UCSD-AML1 (cell line): ENCODE measurements at regions not wholly inside any gene's neighbourhood (a gene's known extent, or its start where the extent isn't known, plus 50 kb on each side); places are given as distances from the start of the nearest gene placed in this dataset.

ENCODE experiments used
- DNase-seq: peaks from one replicate; lab custom pipeline; 2025; ENCODE audit not compliant: unreplicated experiment; lab: John Stamatoyannopoulos, UW

DNA sequence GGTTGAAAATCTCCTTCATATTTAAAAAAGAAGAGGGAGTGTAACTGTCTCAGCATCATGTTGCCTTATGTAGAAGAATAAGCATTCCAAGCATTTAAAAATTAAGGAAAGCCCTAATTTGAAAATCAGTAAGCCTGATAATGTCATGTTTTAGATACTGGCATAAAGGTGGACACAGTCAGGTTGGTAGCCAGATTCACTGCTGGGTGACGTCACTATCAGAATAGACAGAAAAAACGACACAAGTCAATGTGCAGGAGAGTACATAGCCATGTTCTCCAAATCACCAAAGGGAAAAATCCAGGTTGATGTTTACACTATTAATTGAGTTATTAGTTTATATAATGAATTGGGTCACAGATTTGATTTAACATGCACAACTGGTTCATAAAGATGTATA lies 50.8 kb upstream of the POU3F2 start:
- no peak for DNase-seq
